Activated T-helper 1 cell treated with anti-CD3 and anti-CD28 coated beads, Interleukin-12 subunit alpha, Interleukin-12 subunit beta, Interleukin-2, Interleukin-4 antibody, amounts not matched to agents 30 ng/mL and 10 ng/mL and 1 ng/mL, durations not matched to agents 14 hours and 24 hours and 36 hours (primary cell): ENCODE measurements at regions not wholly inside any gene's neighbourhood (a gene's known extent, or its start where the extent isn't known, plus 50 kb on each side); places are given as distances from the start of the nearest gene placed in this dataset.

ENCODE experiments used
- DNase-seq: peaks from one replicate; pipeline ENCODE4 v3.0.0; 2021; ENCODE audit warnings: low spot score
- H3K27ac Mint-ChIP-seq: one replicate; pipeline ENCODE4 v1.8.0; 2021; ENCODE audit warnings: mild to moderate bottlenecking, mixed read lengths
- H3K27me3 Mint-ChIP-seq: one replicate; pipeline ENCODE4 v1.8.0; 2022; ENCODE audit warnings: mild to moderate bottlenecking, moderate library complexity, mixed read lengths; ENCODE audit not compliant: insufficient read depth
- H3K36me3 Mint-ChIP-seq: one replicate; pipeline ENCODE4 v1.8.0; 2021; ENCODE audit warnings: low read depth, mixed read lengths
- H3K4me1 Mint-ChIP-seq: one replicate; pipeline ENCODE4 v1.8.0; 2021; ENCODE audit warnings: low read depth, mixed read lengths
- H3K4me3 Mint-ChIP-seq: one replicate; pipeline ENCODE4 v1.8.0; 2021; ENCODE audit warnings: mild to moderate bottlenecking, moderate library complexity, mixed read lengths
- H3K9me3 Mint-ChIP-seq: one replicate; pipeline ENCODE4 v1.8.0; 2021; ENCODE audit warnings: mixed read lengths
- intact Hi-C: fragments of 100-400 bp; cut with micrococcal nuclease; formaldehyde crosslinking; loops from one replicate; pipeline ENCODE4 v1.15.1; 2024

GRCh38 chr14:61965030-61965745, 203.0 kb downstream of the SNAPC1 start:
- no peaks in the 10 kb centered on the region for H3K4me1 Mint-ChIP-seq
- H3K27ac Mint-ChIP-seq, result no peak overlapping the region
- H3K4me3 Mint-ChIP-seq, result no peak overlapping the region
- H3K36me3 Mint-ChIP-seq, result no peaks in the 10 kb centered on the region
- intact Hi-C loops, result no loop called here
- no peaks in the 10 kb centered on the region for H3K9me3 Mint-ChIP-seq
- DNase-seq, result no peak
- peaks cover 10% of the 10 kb centered on the region for H3K27me3 Mint-ChIP-seq

DNA sequence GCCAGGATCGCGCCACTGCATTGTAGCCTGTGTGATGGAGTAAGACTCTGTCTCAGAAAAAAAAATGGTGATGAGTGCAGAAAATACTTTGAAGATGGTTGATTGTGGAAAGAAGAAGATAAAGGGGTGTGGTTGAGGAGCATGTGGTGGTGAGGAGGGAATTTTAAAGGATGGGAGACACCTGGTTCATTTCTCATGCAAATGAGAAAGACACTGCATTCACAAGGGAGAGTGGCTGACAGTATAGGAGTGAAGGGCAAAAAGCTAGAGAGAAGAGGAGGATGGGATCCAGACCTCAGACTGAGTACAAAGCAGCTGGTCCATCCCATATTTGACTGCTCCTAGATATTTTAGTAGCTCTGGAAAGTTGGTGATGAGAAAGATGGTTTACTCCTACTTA, 206.0 kb downstream of the SNAPC1 start:
- no peak overlapping the region for H3K27ac Mint-ChIP-seq
- DNase-seq, result no peak
- H3K36me3 Mint-ChIP-seq, result no peaks in the 10 kb centered on the region
- peaks cover 7% of the 10 kb centered on the region for H3K27me3 Mint-ChIP-seq
- H3K4me1 Mint-ChIP-seq, result no peaks in the 10 kb centered on the region
- H3K4me3 Mint-ChIP-seq, result no peak overlapping the region
- intact Hi-C loops, result no loop called here
- H3K9me3 Mint-ChIP-seq, result no peaks in the 10 kb centered on the region

- intact Hi-C loops, result no loop called here
- Mint-ChIP-seq H3K9me3 (peaks cover 1% of the 10 kb centered on the region), H3K27ac (no peak overlapping the region), H3K27me3 (no peaks in the 10 kb centered on the region), H3K4me3 (no peak overlapping the region), H3K4me1 (no peaks in the 10 kb centered on the region), H3K36me3 (no peaks in the 10 kb centered on the region)
- DNase-seq, result no peak
Measured at GRCh38 chr14:61972711-61973110, 210.5 kb downstream of the SNAPC1 start.

- H3K9me3 Mint-ChIP-seq, result peaks cover 5% of the 10 kb centered on the region
- no peaks in the 10 kb centered on the region for H3K27me3 Mint-ChIP-seq
- no peaks in the 10 kb centered on the region for H3K4me1 Mint-ChIP-seq
- H3K4me3 Mint-ChIP-seq, result no peak overlapping the region
- H3K27ac Mint-ChIP-seq, result no peak overlapping the region
- intact Hi-C loops, result no loop called here
- DNase-seq, result no peak
- H3K36me3 Mint-ChIP-seq, result no peaks in the 10 kb centered on the region
Measured at GRCh38 chr14:61973981-61974380, 211.8 kb downstream of the SNAPC1 start.

- H3K9me3 Mint-ChIP-seq, result peaks cover 5% of the 10 kb centered on the region
- intact Hi-C loops, result no loop called here
- no peak for DNase-seq
- H3K36me3 Mint-ChIP-seq, result no peaks in the 10 kb centered on the region
- H3K4me1 Mint-ChIP-seq, result no peaks in the 10 kb centered on the region
- no peak overlapping the region for H3K27ac Mint-ChIP-seq
- H3K27me3 Mint-ChIP-seq, result no peaks in the 10 kb centered on the region
- no peak overlapping the region for H3K4me3 Mint-ChIP-seq
Measured at GRCh38 chr14:61977217-61977616, 215.0 kb downstream of the SNAPC1 start.

- intact Hi-C loops, result no loop called here
- no peak for DNase-seq
Measured at GRCh38 chr14:61988240-61988639, 226.0 kb downstream of the SNAPC1 start.

GRCh38 chr14:61992139-61992538, 229.9 kb downstream of the SNAPC1 start:
- DNase-seq, result no peak
- H3K4me3 Mint-ChIP-seq, result no peak overlapping the region
- no peaks in the 10 kb centered on the region for H3K4me1 Mint-ChIP-seq
- H3K27me3 Mint-ChIP-seq, result peaks cover 3% of the 10 kb centered on the region
- no peak overlapping the region for H3K27ac Mint-ChIP-seq
- H3K9me3 Mint-ChIP-seq, result no peaks in the 10 kb centered on the region
- no peaks in the 10 kb centered on the region for H3K36me3 Mint-ChIP-seq
- intact Hi-C loops, result no loop called here

More at GRCh38 chr14:61988240-61988639, 226.0 kb downstream of the SNAPC1 start:
- H3K27ac Mint-ChIP-seq, result no peak overlapping the region
- no peaks in the 10 kb centered on the region for H3K4me1 Mint-ChIP-seq
- H3K9me3 Mint-ChIP-seq, result no peaks in the 10 kb centered on the region
- no peaks in the 10 kb centered on the region for H3K36me3 Mint-ChIP-seq
- peaks cover 5% of the 10 kb centered on the region for H3K27me3 Mint-ChIP-seq
- H3K4me3 Mint-ChIP-seq, result no peak overlapping the region

- peaks cover 2% of the 10 kb centered on the region for H3K27me3 Mint-ChIP-seq
- no peaks in the 10 kb centered on the region for H3K4me1 Mint-ChIP-seq
- no peaks in the 10 kb centered on the region for H3K9me3 Mint-ChIP-seq
- H3K4me3 Mint-ChIP-seq, result no peak overlapping the region
- no peak for DNase-seq
- H3K27ac Mint-ChIP-seq, result no peak overlapping the region
- intact Hi-C loops, result no loop called here
- no peaks in the 10 kb centered on the region for H3K36me3 Mint-ChIP-seq
Measured at GRCh38 chr14:61992926-61993325, 230.7 kb downstream of the SNAPC1 start.

GRCh38 chr14:61994589-61994988, 232.4 kb downstream of the SNAPC1 start:
- no peaks in the 10 kb centered on the region for H3K36me3 Mint-ChIP-seq
- H3K4me3 Mint-ChIP-seq, result no peak overlapping the region
- H3K27ac Mint-ChIP-seq, result no peak overlapping the region
- no peak for DNase-seq
- peaks cover 5% of the 10 kb centered on the region for H3K27me3 Mint-ChIP-seq
- H3K9me3 Mint-ChIP-seq, result no peaks in the 10 kb centered on the region
- H3K4me1 Mint-ChIP-seq, result no peaks in the 10 kb centered on the region
- intact Hi-C loops, result no loop called here

DNA sequence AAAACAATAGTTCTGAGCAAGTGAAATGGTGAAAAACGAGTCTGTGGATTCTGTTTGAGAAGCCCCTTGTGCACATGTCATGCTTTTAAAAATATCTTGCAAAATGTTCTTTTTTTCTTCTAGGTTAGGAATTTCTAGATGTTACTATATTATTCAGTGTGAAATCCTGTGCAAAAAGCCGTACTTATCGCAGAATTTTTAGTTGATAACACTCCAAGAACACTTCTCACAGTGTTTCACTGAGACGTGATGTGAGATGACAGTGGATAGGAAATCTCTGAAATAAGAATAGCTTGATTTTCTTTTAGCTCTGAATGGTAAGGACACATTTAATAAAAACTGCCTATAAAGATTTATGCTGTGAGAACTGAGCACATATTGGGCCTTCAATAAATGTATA, 234.5 kb downstream of the SNAPC1 start:
- no peak for DNase-seq
- H3K9me3 Mint-ChIP-seq, result no peaks in the 10 kb centered on the region
- no peaks in the 10 kb centered on the region for H3K4me1 Mint-ChIP-seq
- intact Hi-C loops, result no loop called here
- no peaks in the 10 kb centered on the region for H3K36me3 Mint-ChIP-seq
- no peak overlapping the region for H3K27ac Mint-ChIP-seq
- H3K27me3 Mint-ChIP-seq, result peaks cover 6% of the 10 kb centered on the region
- H3K4me3 Mint-ChIP-seq, result no peak overlapping the region

DNA sequence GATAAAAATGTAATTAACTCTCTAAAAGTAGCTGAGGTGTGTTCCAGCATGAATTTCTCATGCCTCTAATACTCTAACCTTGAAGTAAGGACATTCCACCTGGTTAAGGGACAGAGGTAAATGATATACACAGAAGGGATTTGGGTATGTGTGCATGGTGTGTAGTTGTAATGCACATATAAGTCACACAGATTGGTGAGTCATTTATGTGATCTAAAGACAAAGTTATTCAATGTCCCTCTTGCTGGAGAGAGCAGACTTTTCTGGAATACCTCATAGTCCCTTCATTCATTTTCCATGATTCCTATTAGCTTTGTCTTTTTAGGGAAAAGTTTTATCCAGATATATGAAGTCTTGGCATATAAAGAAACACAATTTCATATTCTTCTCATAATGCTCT, 234.9 kb downstream of the SNAPC1 start:
- Mint-ChIP-seq H3K27me3 (peaks cover 6% of the 10 kb centered on the region), H3K36me3 (no peaks in the 10 kb centered on the region), H3K27ac (no peak overlapping the region), H3K9me3 (no peaks in the 10 kb centered on the region), H3K4me3 (no peak overlapping the region), H3K4me1 (no peaks in the 10 kb centered on the region)
- no peak for DNase-seq
- intact Hi-C loops, result no loop called here

DNA sequence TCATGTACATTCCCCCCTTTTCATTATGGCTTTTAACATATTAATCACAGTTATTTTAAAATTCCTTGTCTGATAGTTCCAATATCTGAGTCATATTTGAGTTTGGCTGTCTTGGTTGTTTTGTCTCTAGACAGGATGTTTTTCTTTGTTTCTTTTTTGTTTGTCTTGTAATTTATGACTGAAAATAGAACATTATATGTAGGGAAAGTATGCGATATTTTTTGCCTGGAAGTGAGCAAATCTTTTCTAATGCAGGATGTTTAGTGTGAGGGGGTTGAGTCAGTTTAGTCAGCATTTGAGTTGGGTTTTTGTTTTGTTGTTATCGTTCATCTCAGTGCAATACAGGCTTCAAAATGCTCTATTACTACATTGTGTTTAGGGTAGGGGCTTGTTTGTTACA, 239.7 kb downstream of the SNAPC1 start:
- no peak for DNase-seq
- Mint-ChIP-seq H3K36me3 (no peaks in the 10 kb centered on the region), H3K9me3 (no peaks in the 10 kb centered on the region), H3K27ac (no peak overlapping the region), H3K4me1 (no peaks in the 10 kb centered on the region), H3K27me3 (peaks cover 6% of the 10 kb centered on the region), H3K4me3 (no peak overlapping the region)
- intact Hi-C loops, result no loop called here

DNA sequence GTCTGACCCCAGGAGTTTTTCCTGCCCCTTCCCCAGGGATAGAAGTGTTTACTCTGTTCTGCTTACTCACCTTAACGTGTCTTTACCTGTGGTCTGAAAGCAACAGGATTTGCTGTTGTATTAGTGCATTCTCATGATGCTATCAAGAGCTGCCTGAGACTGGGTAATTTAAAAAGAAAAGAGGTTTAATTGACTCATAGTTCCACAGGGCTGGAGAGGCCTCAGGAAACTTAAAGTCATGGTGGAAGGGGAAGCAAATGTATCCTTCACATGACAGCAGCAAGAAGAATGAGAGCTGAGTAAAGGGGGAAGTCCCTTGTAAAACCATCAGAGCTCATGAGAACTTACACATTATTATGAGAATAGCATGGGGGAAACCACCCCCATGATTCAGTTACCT, 240.4 kb downstream of the SNAPC1 start:
- Mint-ChIP-seq H3K9me3 (no peaks in the 10 kb centered on the region), H3K27ac (no peak overlapping the region), H3K36me3 (no peaks in the 10 kb centered on the region), H3K27me3 (peaks cover 9% of the 10 kb centered on the region), H3K4me1 (no peaks in the 10 kb centered on the region), H3K4me3 (no peak overlapping the region)
- no peak for DNase-seq
- intact Hi-C loops, result no loop called here

DNA sequence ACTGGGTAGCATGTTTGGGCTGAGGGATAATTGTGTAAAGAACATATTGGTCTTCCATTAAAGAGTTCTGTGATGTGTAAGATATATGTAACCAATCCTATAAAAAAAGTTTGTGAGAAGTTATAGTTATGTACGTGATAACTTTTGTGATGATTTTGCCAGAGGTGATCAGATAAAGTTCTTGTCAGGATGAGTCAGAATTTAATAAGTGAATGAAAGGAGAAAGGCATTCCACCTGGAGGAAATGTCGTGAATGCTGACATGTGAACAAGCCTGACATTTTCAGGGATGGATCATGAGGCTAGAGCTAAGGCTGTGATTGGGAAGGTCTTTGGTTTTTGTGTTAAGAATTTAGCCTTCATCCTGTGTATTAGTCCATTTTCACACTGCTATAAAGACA, 241.5 kb downstream of the SNAPC1 start:
- H3K4me3 Mint-ChIP-seq, result no peak overlapping the region
- no peak for DNase-seq
- no peaks in the 10 kb centered on the region for H3K9me3 Mint-ChIP-seq
- no peak overlapping the region for H3K27ac Mint-ChIP-seq
- H3K27me3 Mint-ChIP-seq, result peaks cover 9% of the 10 kb centered on the region
- H3K36me3 Mint-ChIP-seq, result no peaks in the 10 kb centered on the region
- intact Hi-C loops, result no loop called here
- no peaks in the 10 kb centered on the region for H3K4me1 Mint-ChIP-seq
